Stimulated activated effector memory CD8-positive, alpha-beta T cell treated with anti-CD3 and anti-CD28 coated beads, Interleukin-12 subunit alpha, Interleukin-12 subunit beta, amount 100 ng/mL, for 72 hours (primary cell): ENCODE measurements at regions not wholly inside any gene's neighbourhood (a gene's known extent, or its start where the extent isn't known, plus 50 kb on each side); places are given as distances from the start of the nearest gene placed in this dataset.

Experiments used
- ATAC-seq: fragments of 150-1000 bp; cut with Tn5 transposase; 2 replicates; pipeline ENCODE4 v1.10.0; 2021
- DNase-seq, 2 donors: peaks; one replicate each; pipeline ENCODE4 v3.0.0; 2021 to 2022; ENCODE audit warnings: low spot score in 2 of 2
- H3K27ac Mint-ChIP-seq: one replicate; pipeline ENCODE4 v1.8.0; 2022; ENCODE audit warnings: mild to moderate bottlenecking, mixed read lengths
- H3K36me3 Mint-ChIP-seq: one replicate; pipeline ENCODE4 v1.8.0; 2022; ENCODE audit warnings: mild to moderate bottlenecking, mixed read lengths
- H3K4me1 Mint-ChIP-seq: one replicate; pipeline ENCODE4 v1.8.0; 2022; ENCODE audit warnings: mixed read lengths
- H3K4me3 Mint-ChIP-seq: one replicate; pipeline ENCODE4 v1.8.0; 2022; ENCODE audit warnings: mild to moderate bottlenecking, mixed read lengths
- H3K9me3 Mint-ChIP-seq: one replicate; pipeline ENCODE4 v1.8.0; 2022; ENCODE audit warnings: mixed read lengths

DNA sequence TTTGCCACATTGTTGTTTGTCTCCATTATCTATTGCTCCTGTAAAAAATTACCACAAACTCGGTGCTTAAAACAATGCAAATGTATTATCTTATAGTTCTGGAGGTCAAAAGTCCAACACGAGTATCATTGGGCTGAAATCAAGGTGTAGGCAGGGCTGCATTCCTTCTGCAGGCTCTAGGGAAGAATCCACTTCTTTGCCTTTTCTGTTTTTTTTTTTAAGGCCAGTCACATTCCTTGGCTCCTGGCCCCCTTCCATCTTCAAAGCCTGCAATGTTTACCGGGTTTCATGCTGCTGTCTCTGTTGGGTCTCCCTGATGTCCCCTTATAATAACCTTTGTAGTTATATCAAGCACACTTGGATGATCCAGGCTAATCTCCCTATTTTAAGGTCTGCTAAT is 212.7 kb downstream of the PTBP2 start:
- Mint-ChIP-seq H3K9me3 (no peaks in the 10 kb centered on the region), H3K4me3 (no peak overlapping the region)
- ATAC-seq, result no peak

DNA sequence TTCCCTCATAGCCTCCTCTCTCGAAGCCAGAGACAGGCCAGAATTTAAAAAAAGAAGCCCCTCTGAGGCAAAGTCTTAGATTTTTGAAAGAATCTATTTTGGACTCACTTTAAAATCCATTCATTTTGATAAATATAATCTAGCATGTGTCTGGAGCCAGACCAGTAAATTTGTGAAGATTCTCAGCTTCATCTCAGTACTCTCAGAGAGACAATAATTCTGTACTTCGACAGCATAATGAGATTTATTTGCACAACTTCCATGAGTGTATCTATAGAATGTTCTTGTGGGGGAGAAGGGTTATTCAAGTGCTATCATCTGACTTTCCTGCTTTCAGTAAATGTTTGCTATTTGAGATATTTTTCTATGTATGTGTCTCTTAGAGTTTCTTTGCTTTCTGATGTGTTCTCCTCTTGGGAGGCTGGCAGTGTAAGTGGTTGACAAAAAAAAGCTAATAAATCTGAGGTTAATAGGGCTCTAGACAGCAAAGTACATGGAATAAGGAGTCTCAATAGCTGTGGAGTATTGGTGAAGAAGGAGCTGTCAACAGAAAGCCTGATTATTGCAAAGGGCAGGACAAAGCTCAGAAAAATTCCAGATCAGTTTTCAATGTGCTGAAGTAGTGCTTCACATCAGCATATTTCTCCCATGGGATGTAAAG is 223.0 kb downstream of the PTBP2 start:
- no peaks in the 10 kb centered on the region for H3K4me1 Mint-ChIP-seq
- H3K27ac Mint-ChIP-seq, result no peak overlapping the region
- DNase-seq (no peak), ATAC-seq (no peak)
- no peaks in the 10 kb centered on the region for H3K36me3 Mint-ChIP-seq
- no peaks in the 10 kb centered on the region for H3K9me3 Mint-ChIP-seq
- H3K4me3 Mint-ChIP-seq, result no peak overlapping the region

More for the DNA sequence above, 212.7 kb downstream of the PTBP2 start:
- H3K4me1 Mint-ChIP-seq, result no peaks in the 10 kb centered on the region
- no peak for DNase-seq
- H3K27ac Mint-ChIP-seq, result no peak overlapping the region
- H3K36me3 Mint-ChIP-seq, result no peaks in the 10 kb centered on the region

DNA sequence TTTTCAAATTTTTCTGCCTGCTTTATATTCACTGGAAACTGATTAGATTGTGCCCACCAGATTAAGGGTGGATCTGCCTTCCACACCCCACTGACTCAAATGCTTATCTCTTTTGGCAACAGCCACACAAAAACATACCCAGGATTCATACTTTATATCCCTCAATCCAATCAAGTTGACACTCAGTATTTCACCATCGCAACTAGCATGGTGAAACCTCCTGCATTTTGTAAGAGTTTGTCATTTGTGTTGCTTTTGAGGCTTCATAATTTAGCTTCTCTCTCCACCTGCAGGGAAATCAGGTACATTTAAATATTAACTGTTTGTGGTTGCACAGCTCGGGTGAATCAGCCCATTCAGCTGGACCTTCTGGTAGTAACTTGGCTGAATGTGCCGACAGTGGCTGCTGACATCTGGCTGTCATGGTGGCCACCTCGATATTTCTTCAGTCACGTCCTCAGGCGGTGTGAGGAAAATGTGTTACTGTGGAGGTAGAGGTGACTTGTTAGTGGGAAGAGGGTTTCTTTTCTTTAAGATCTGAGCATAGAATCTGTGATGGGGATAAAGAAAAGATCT is 224.0 kb downstream of the PTBP2 start:
- DNase-seq, result no peak
- Mint-ChIP-seq H3K4me3 (no peak overlapping the region), H3K4me1 (no peaks in the 10 kb centered on the region), H3K9me3 (no peaks in the 10 kb centered on the region), H3K36me3 (no peaks in the 10 kb centered on the region), H3K27ac (no peak overlapping the region)
- no peak for ATAC-seq

DNA sequence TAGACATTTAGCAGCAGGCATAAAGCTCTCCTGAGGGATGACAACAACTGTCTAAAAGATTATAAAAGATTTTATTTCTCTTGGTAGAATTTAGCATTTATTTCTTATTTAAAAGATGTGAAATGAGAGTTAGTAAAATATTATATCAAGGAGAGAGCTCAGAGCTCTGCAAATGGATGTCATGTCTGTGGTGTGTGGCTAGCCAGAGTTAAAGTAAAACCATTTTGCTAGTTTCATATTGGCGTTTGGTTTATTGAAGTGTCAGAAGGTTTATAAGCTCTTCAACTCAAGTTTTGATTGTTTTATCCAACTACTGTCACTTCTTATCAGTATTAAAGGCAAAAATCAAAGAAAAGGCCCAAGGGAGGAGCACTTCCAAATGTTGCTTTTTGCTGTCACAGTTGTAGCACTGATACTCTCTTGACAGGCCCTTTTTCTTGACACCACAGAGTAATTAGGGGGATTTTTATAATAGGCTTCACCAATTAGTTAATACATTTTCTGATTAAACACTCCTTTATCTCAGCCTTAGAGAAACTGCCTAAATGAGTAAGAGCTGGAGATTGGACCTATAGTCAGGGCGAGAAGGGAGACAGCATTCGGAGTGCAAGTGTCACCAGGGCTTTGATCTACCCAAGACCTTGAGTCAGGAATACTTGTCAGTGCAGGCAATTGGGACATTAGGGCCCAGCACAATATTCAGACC is 233.9 kb downstream of the PTBP2 start:
- Mint-ChIP-seq H3K27ac (no peak overlapping the region), H3K4me1 (no peaks in the 10 kb centered on the region), H3K4me3 (no peak overlapping the region), H3K9me3 (no peaks in the 10 kb centered on the region), H3K36me3 (no peaks in the 10 kb centered on the region)
- ATAC-seq (no peak), DNase-seq (no peak)

DNA sequence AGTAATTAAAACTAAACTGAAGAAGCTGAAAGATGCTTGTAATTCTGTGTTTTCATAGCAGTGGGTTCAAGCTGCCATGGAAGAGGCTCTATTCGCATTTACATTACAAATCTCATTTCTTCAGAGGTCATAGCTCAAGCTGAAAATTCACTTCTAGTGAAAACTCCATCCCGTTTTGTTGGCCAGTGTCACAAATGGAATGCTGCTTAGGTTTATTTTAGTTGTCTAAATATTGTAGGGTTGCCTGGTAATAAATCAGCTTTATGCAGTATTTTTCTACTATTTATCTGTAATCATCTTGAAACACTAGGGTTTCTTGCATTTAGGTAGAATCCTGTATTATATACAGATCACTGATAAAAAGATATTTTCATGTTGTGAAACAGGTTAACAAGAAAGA is 240.6 kb downstream of the PTBP2 start:
- no peak for ATAC-seq
- Mint-ChIP-seq H3K9me3 (no peaks in the 10 kb centered on the region), H3K36me3 (no peaks in the 10 kb centered on the region), H3K4me3 (no peak overlapping the region), H3K27ac (no peak overlapping the region), H3K4me1 (no peaks in the 10 kb centered on the region)
- DNase-seq, result no peak

DNA sequence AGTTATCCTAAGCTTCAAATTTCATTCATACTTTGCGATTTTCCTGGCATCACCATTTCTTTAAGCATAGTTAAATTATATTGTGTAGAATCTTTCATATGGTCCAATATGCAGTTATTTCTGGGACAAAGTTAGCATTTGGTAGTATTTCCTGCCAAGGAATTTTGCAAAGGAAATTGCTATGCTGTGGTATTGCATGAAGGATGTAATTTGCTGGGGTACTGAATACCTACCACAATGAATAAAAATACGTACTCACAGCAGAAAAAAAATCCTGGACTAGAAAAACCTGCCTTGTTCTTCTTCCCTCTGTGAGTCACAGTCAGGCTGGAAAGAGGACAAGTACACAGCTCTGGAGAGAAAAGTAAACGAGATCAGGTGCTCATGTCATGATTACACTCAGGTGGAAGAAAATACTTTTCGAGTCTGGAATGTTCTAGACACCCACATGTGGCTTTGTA is 241.2 kb downstream of the PTBP2 start:
- no peak overlapping the region for H3K27ac Mint-ChIP-seq
- H3K36me3 Mint-ChIP-seq, result no peaks in the 10 kb centered on the region
- ATAC-seq, result no peak
- no peaks in the 10 kb centered on the region for H3K9me3 Mint-ChIP-seq
- no peak for DNase-seq
- no peaks in the 10 kb centered on the region for H3K4me1 Mint-ChIP-seq
- H3K4me3 Mint-ChIP-seq, result no peak overlapping the region

DNA sequence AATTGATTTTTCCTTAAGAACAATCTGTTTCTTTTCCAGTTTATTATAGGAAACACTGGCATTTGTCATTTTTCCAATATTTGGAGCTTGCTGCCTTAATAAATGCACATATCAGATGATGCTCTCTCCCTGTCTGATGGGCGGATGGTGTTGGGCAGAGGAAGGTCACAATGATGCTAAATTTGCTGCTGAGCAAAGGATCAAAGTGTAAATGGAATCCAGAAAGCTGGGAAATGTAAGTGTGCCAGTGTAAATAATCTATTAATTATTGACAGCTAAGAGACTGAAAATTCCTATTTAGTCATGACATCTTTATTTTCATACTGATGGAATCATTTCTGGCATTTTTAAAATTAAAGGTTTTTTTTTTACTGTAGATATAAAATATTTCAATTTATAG is 243.2 kb downstream of the PTBP2 start:
- ATAC-seq, result no peak
- H3K27ac Mint-ChIP-seq, result no peak overlapping the region
- no peak for DNase-seq
- H3K4me3 Mint-ChIP-seq, result no peak overlapping the region
- H3K36me3 Mint-ChIP-seq, result no peaks in the 10 kb centered on the region
- no peaks in the 10 kb centered on the region for H3K9me3 Mint-ChIP-seq
- no peaks in the 10 kb centered on the region for H3K4me1 Mint-ChIP-seq

DNA sequence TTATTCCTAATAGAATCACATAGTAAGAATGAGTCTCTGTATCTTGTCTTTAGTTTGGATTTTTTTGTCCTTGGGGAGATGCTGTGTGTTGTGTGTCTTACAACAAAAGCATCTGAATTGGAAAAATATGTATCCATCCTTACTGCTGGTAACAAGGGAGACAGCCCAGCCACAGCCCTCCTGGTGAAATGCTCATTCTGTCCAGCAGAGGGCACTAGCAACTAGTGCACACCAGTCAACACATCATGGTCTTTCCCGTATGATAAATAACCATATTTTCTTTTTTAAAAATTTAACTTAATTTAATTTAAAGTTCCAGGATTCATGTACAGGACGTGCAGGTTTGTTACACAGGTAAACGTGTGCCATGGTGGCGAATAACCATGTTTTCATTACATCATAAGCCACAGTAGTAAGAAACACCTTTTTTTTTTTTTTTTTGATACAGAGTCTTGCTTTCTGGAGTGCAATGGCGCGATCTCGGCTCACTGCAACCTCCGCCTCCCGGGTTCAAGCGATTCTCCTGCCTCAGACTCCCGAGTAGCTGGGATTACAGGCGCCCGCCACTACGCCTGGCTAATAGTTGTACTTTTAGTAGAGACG is 245.1 kb downstream of the PTBP2 start:
- DNase-seq (peak; percentile 62 to 82), ATAC-seq (peak; percentile 70)
- no peaks in the 10 kb centered on the region for H3K9me3 Mint-ChIP-seq
- H3K4me1 Mint-ChIP-seq, result no peaks in the 10 kb centered on the region
- no peaks in the 10 kb centered on the region for H3K36me3 Mint-ChIP-seq
- H3K27ac Mint-ChIP-seq, result no peak overlapping the region
- no peak overlapping the region for H3K4me3 Mint-ChIP-seq

DNA sequence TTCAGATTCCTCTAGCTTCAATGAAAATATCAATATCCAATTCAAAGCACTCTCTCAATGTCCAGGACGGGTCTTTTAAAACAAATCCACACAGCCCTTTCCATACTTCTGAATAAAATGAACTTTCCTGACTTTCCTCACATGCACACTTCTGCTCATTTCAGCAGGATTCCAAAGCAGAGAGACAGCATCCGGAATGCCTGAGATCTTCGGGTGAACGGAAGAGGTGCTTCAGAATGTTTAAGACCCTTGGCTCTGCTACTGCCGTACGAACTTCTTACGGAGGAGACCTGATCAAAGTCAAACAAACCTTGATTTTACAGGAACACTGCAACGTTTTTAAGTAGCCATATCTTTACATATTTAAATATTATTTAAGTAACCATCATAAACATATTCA is 245.7 kb downstream of the PTBP2 start:
- DNase-seq, result no peak
- Mint-ChIP-seq H3K9me3 (no peaks in the 10 kb centered on the region), H3K4me1 (no peaks in the 10 kb centered on the region), H3K27ac (no peak overlapping the region), H3K36me3 (no peaks in the 10 kb centered on the region), H3K4me3 (no peak overlapping the region)
- ATAC-seq, result no peak

DNA sequence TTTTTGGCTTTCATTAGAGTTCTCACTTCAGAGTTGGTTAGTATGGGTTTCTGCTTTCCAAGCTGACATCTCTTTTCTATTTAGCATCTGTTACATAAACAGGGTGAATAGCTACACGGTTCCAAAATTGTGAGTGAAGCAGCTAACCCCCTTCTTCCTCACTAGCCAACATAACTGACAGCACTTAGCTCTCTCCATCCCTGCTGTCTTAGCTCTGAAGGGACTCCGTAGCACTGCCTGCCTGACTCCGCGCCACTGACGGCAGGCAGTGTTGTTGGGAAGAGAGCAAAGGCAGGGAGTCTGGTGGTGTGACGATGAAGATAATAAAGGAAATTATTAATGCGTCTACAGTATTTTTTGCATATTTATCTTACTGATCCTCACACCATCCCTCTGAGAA is 247.0 kb downstream of the PTBP2 start:
- DNase-seq (no peak), ATAC-seq (no peak)
- no peaks in the 10 kb centered on the region for H3K4me1 Mint-ChIP-seq
- no peaks in the 10 kb centered on the region for H3K9me3 Mint-ChIP-seq
- no peak overlapping the region for H3K4me3 Mint-ChIP-seq
- H3K36me3 Mint-ChIP-seq, result no peaks in the 10 kb centered on the region
- no peak overlapping the region for H3K27ac Mint-ChIP-seq

DNA sequence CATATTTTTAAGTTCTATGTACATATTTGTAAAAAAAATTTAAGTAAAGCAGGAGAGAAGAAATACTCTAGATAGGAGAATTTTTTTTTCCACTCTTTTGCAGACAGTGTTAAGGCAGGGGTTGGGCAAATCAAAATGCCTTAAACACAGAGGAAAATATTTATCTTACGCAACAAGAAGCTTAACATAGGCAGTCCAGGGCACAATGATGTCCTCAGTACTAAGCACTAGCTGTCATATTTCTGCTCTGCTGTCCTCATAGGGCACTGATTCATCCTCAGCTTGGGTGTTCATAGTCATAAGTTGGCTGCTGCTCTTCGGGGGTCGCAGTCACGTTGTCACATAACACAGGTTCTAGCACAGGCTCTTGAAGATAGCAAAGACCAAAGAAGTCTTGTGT is 247.4 kb downstream of the PTBP2 start:
- DNase-seq (no peak), ATAC-seq (no peak)
- Mint-ChIP-seq H3K27ac (no peak overlapping the region), H3K4me1 (no peaks in the 10 kb centered on the region), H3K9me3 (no peaks in the 10 kb centered on the region), H3K36me3 (no peaks in the 10 kb centered on the region), H3K4me3 (no peak overlapping the region)

DNA sequence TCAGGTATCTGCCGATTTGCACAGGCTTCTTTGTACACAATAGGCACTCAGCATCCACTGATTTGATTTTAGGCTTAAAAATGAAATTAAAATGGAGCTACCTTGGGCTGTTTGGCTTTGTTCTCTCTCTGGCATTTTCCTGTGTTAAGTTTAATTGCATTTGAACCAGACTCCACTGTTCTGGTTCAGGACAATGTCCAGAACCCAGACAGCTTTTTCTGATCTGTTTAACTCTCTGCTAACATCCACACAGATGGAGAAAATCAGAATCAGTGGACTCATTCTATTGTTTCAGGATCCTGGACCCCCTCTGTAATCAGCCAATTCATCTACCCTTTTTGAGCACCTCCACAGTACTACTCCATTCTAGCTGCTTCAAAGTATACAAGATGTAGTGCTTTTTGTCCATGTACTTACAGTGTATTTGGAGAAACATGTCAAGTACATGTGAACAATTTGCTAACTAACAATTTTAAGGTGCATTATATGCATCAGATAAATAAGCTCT is 248.1 kb downstream of the PTBP2 start:
- no peak for DNase-seq
- H3K27ac Mint-ChIP-seq, result no peak overlapping the region
- no peaks in the 10 kb centered on the region for H3K36me3 Mint-ChIP-seq
- H3K4me3 Mint-ChIP-seq, result no peak overlapping the region
- ATAC-seq, result no peak
- no peaks in the 10 kb centered on the region for H3K9me3 Mint-ChIP-seq
- no peaks in the 10 kb centered on the region for H3K4me1 Mint-ChIP-seq

DNA sequence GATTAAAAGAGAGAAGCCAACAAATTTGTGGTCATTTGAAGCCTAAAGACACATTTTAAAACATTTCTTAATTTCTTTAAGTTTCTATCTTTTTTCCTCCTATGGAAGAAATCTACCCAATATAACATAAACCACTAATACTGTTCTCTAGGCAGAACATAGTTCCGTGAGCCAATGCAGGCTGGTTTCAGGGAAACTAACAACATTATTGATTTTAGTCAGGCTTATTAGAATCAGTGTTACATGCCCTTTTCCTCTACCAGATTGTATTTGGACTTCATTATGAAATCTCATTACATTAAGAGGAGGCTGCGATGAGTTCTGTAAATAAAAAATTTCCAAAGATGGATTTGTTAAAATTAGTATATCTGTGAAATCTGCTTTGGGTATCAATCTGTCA is 249.9 kb downstream of the PTBP2 start:
- no peak for DNase-seq
- H3K36me3 Mint-ChIP-seq, result no peaks in the 10 kb centered on the region

DNA sequence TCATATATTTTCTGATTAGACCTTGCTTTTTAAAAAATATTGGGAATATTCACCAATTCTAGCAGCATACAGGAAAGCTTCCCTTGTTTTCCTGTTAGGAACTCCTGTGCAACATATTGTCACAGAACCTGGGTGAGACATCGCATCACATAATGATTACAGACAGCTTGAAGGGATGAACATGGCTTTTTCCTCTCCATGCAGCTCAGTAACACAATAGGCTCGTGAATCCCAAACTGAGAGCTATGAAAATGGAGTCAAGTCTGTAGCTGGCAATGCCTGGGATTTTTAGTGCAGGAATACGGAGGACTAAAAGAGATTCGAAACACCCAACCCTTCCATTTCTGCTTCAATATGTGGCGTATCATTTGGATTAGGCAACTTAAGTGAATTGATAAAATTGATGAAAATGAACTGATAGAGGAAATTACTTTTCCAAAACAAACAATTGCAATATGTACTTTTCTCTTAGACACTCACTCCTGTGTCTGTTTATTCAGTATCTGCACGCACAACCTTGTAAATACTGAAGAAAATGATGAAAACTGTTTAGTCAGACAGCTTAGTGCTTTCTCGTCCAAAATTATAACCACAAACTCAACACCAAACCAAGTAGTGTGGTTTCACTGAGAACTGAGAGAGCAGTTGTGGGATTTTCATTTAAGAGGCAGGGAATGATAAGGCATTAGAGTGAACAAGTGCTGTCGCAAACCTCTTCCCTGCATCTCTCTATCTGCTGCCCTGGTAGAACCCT is 250.4 kb downstream of the PTBP2 start:
- H3K27ac Mint-ChIP-seq, result no peak overlapping the region
- no peaks in the 10 kb centered on the region for H3K36me3 Mint-ChIP-seq
- ATAC-seq (no peak), DNase-seq (no peak)
- no peak overlapping the region for H3K4me3 Mint-ChIP-seq
- no peaks in the 10 kb centered on the region for H3K9me3 Mint-ChIP-seq
- H3K4me1 Mint-ChIP-seq, result no peaks in the 10 kb centered on the region

More for the DNA sequence above, 249.9 kb downstream of the PTBP2 start:
- Mint-ChIP-seq H3K4me3 (no peak overlapping the region), H3K27ac (no peak overlapping the region), H3K4me1 (no peaks in the 10 kb centered on the region), H3K9me3 (no peaks in the 10 kb centered on the region)
- ATAC-seq, result no peak

DNA sequence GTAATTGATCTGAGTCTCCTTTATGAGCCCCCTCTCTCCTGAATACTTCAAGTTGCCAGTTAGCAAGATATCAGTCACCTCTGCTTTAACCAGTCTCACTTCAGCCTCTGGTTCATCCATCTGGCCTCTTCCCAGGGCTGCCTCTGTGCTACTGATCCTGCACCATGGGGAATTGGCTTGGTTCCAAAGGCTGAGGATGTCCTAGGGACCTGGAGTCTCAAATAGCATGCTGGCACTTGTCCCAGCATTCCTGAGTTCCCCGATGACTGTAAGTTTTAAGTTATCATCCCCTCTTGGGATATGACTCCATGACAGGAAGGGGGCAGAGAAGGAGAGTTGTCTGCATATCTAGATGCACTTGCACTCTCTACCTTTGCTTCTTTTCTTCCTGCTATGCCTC is 252.0 kb downstream of the PTBP2 start:
- Mint-ChIP-seq H3K27ac (no peak overlapping the region), H3K9me3 (no peaks in the 10 kb centered on the region), H3K4me1 (no peaks in the 10 kb centered on the region), H3K4me3 (no peak overlapping the region), H3K36me3 (no peaks in the 10 kb centered on the region)
- DNase-seq (no peak), ATAC-seq (peak; percentile 50)
